ENCODE measurements at regions not wholly inside any gene's neighbourhood (a gene's known extent, or its start where the extent isn't known, plus 50 kb on each side); places are given as distances from the start of the nearest gene placed in this dataset.
"Not testable (repeated sequence)": the region's sequence is repeated elsewhere in the genome, so short reads cannot be mapped to it uniquely, and the experiment has no call there.

DNA sequence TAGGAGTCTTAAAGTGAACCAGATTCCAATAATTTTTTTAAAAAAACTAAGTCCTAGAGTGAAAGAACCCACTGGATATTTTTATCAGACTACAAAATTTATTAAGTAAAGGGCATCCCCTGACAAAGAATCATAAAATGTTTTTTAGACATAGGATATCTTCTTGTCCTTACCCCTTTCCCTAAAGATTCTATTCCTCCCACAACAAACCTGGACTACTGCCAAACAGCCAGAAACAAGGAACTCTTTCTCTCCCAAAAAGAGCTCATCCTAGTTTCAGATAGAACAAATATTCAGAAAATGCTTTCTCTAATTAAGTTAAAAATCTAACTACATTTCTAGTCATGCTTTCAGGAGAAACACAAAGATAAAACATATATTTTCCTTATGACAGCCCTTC lies 327.1 kb downstream of the FAM181B start:
- TF ChIP-seq, protein P1, sequence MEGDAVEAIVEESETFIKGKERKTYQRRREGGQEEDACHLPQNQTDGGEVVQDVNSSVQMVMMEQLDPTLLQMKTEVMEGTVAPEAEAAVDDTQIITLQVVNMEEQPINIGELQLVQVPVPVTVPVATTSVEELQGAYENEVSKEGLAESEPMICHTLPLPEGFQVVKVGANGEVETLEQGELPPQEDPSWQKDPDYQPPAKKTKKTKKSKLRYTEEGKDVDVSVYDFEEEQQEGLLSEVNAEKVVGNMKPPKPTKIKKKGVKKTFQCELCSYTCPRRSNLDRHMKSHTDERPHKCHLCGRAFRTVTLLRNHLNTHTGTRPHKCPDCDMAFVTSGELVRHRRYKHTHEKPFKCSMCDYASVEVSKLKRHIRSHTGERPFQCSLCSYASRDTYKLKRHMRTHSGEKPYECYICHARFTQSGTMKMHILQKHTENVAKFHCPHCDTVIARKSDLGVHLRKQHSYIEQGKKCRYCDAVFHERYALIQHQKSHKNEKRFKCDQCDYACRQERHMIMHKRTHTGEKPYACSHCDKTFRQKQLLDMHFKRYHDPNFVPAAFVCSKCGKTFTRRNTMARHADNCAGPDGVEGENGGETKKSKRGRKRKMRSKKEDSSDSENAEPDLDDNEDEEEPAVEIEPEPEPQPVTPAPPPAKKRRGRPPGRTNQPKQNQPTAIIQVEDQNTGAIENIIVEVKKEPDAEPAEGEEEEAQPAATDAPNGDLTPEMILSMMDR (IDR thresholded peaks at IDR 0.05; ENCODE audit: insufficient read depth, low read length, poor library complexity, severe bottlenecking), result no peak
- no peaks in the 10 kb centered on the region for H3K27me3 ChIP-seq (replicated peaks; ENCODE audit: control insufficient read depth, insufficient read depth, low read length)
- H3K4me3 ChIP-seq (replicated peaks; ENCODE audit: low read depth, low read length), result no peak overlapping the region
- H3K36me3 ChIP-seq (ENCODE audit: control insufficient read depth, insufficient read depth, low read length), result no peaks in the 10 kb centered on the region
- no peak for DNase-seq (ENCODE audit: extremely low read depth, insufficient read length)

DNA sequence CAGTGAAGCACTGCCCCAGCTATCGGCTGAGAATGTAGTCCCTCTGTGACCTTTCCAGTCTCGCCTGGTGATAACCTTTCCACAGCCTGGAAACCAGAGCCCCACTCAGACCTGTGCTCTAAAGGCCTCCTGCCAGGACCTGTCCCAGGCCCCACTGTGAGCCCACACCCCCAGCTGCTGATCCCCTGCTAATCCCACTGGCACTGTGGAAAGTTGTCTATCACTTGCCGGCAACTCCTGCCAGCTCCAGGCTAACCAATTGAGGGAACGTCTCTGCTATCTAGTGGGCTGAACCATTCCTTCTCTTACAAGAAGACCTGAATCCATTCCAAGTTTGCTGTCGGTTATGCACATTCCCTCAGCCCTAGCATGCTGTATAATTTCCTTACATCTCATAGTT lies 328.2 kb downstream of the FAM181B start:
- Histone ChIP-seq H3K36me3 (ENCODE audit: control insufficient read depth, insufficient read depth, low read length) (no peaks in the 10 kb centered on the region), H3K4me3 (replicated peaks; ENCODE audit: low read depth, low read length) (no peak overlapping the region), H3K27me3 (replicated peaks; ENCODE audit: control insufficient read depth, insufficient read depth, low read length) (no peaks in the 10 kb centered on the region)
- TF ChIP-seq, protein P1 (IDR thresholded peaks at IDR 0.05; ENCODE audit: insufficient read depth, low read length, poor library complexity, severe bottlenecking), result no peak
- no peak for DNase-seq (ENCODE audit: extremely low read depth, insufficient read length)

DNA sequence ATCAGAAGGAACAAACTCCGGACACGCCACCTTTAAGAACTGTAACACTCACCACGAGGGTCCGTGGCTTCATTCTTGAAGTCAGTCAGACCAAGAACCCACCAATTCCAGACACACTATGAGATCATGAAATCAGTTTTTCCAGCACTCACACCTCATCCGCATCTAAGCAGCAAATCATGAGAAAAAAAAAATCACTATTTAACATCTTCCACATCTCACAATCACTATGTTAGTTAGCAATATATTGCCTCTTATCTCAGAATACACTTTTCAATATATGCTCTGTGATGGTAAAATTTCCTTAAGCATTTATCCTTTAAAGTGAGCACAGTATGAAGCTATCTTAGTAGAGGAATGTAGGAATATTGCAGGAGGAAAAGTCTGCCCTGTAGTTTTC lies 328.7 kb downstream of the FAM181B start:
- DNase-seq (ENCODE audit: extremely low read depth, insufficient read length), result no peak
- Histone ChIP-seq H3K27me3 (replicated peaks; ENCODE audit: control insufficient read depth, insufficient read depth, low read length) (no peaks in the 10 kb centered on the region), H3K36me3 (ENCODE audit: control insufficient read depth, insufficient read depth, low read length) (no peaks in the 10 kb centered on the region), H3K4me3 (replicated peaks; ENCODE audit: low read depth, low read length) (no peak overlapping the region)
- TF ChIP-seq, protein P1 (IDR thresholded peaks at IDR 0.05; ENCODE audit: insufficient read depth, low read length, poor library complexity, severe bottlenecking), result no peak

DNA sequence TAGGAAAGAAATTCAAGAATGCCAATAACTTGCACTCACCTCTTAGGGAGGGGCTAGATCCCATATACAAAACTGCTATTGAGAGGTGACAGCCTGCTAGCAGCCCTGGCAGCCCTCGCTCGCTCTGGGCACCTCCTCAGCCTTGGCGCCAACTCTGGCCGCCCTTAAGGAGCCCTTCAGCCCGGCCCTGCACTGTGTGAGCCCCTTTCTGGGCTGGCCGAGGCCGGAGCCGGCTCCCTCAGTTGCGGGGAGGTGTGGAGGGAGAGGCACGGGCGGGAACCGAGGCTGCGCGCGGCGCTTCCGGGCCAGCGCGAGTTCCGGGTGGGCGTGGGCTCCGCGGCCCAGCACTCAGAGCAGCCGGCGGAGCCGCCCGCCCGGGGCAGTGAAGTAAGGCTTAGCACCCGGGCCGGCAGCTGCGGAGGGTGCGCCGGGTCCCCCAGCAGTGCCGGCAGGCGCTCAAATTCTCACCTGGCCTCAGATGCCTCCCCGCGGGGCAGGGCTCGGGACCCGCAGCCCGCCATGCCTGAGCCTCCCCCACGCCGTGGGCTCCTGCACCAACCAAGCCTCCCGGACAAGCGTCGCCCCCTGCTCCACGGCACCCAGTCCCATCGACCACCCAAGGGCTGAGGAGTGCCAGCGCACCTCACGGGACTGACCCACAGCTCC lies 329.9 kb downstream of the FAM181B start:
- TF ChIP-seq, protein P1 (IDR thresholded peaks at IDR 0.05; ENCODE audit: insufficient read depth, low read length, poor library complexity, severe bottlenecking), result no peak
- Histone ChIP-seq H3K36me3 (ENCODE audit: control insufficient read depth, insufficient read depth, low read length) (no peaks in the 10 kb centered on the region), H3K27me3 (replicated peaks; ENCODE audit: control insufficient read depth, insufficient read depth, low read length) (no peaks in the 10 kb centered on the region), H3K4me3 (replicated peaks; ENCODE audit: low read depth, low read length) (no peak overlapping the region)
- DNase-seq (ENCODE audit: extremely low read depth, insufficient read length), result no peak

DNA sequence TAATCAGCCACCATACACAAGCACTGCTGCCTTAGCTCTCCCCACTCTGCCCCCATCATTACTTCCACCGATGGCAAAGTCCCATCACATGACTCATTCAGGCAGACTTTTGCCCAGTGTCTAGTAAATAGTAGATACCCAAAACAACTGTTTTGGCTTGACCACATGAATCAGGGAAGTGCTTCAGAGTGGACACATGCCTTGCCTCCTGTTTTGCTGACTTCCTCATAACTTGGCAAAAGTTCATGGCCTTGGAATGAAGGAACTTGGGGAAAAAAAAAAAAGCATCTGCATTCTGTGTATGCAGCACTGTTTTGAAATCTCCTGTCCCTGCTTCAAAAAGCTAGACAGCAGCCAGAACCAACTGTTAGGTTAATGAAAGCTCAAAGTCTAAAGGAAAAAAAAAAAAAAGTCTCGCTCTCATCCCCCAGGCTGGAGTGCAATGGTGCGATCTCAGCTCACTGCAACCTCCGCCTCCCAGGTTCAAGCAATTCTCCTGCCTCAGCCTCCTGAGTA lies 335.3 kb downstream of the FAM181B start:
- H3K27me3 ChIP-seq (replicated peaks; ENCODE audit: control insufficient read depth, insufficient read depth, low read length), result no peaks in the 10 kb centered on the region
- TF ChIP-seq, protein P1 (IDR thresholded peaks at IDR 0.05; ENCODE audit: insufficient read depth, low read length, poor library complexity, severe bottlenecking), result no peak
- DNase-seq (ENCODE audit: extremely low read depth, insufficient read length), result no peak
- H3K4me3 ChIP-seq (replicated peaks; ENCODE audit: low read depth, low read length), result no peak overlapping the region
- no peaks in the 10 kb centered on the region for H3K36me3 ChIP-seq (ENCODE audit: control insufficient read depth, insufficient read depth, low read length)

DNA sequence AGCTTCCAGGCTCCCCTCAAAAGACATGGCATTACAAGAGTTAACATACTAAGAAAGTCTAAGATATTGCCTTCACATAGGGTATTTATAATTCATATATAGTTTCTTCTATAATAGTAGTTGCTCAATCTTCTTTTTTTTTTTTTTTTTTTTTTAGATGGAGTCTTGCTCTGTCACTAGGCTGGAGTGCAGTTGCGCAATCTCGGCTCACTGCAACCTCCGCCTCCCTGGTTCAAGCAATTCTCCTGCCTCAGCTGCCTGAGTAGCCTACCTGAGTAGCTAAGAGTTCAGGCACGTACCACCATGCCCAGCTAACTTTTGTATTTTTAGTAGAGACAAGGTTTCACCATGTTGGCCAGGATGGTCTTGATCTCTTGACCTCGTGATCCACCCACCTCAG lies 337.0 kb downstream of the FAM181B start:
- H3K27me3 ChIP-seq (replicated peaks; ENCODE audit: control insufficient read depth, insufficient read depth, low read length); H3K36me3 ChIP-seq (ENCODE audit: control insufficient read depth, insufficient read depth, low read length); H3K4me3 ChIP-seq (replicated peaks; ENCODE audit: low read depth, low read length); DNase-seq (ENCODE audit: extremely low read depth, insufficient read length): not testable (repeated sequence)

Measured in GM06990 (cell line).